ENCODE measurements at regions not wholly inside any gene's neighbourhood (a gene's known extent, or its start where the extent isn't known, plus 50 kb on each side); places are given as distances from the start of the nearest gene placed in this dataset.

- no peak for DNase-seq
- no peak for TF ChIP-seq CTCF (IDR thresholded peaks at IDR 0.05; ENCODE audit: partially characterized antibody, unreplicated experiment)
- Mint-ChIP-seq H3K4me3 (ENCODE audit: unreplicated experiment) (no peak overlapping the region), H3K27me3 (ENCODE audit: unreplicated experiment) (peaks cover 1% of the 10 kb centered on the region), H3K36me3 (ENCODE audit: unreplicated experiment) (peaks cover 6% of the 10 kb centered on the region), H3K4me1 (ENCODE audit: low read depth, unreplicated experiment) (peaks cover 6% of the 10 kb centered on the region), H3K9me3 (ENCODE audit: unreplicated experiment) (no peaks in the 10 kb centered on the region), H3K27ac (ENCODE audit: unreplicated experiment) (no peak overlapping the region)
Measured at GRCh38 chr12:64943686-64944085, 119.2 kb downstream of the TBC1D30 start.

DNA sequence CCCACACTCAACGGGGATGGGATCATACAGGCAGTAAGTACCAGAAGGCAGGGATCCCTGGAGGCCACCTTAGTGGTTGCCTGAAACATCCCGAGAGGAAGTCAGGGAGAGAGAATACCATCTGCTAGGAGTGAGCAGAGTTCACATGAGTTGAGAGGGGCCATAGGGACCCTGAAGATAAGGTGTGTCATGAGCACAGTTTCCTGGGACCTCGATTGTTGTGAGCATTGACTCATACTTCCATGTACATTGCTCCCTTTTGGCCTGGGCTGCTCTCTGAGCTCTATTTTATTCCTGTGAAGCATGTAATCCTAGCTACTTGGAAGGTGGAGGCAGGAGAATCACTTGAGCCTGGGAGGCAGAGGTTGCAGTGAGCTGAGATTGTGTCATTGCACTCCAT, 120.5 kb downstream of the TBC1D30 start:
- Mint-ChIP-seq H3K4me3 (ENCODE audit: unreplicated experiment) (peak overlapping the region; percentile 13), H3K9me3 (ENCODE audit: unreplicated experiment) (no peaks in the 10 kb centered on the region), H3K27me3 (ENCODE audit: unreplicated experiment) (peaks cover 1% of the 10 kb centered on the region), H3K4me1 (ENCODE audit: low read depth, unreplicated experiment) (peaks cover 6% of the 10 kb centered on the region), H3K36me3 (ENCODE audit: unreplicated experiment) (no peaks in the 10 kb centered on the region), H3K27ac (ENCODE audit: unreplicated experiment) (peak overlapping the region; percentile 50)
- peak; percentile 42 for DNase-seq
- no peak for TF ChIP-seq CTCF (IDR thresholded peaks at IDR 0.05; ENCODE audit: partially characterized antibody, unreplicated experiment)

- Mint-ChIP-seq H3K4me3 (ENCODE audit: unreplicated experiment) (no peak overlapping the region), H3K36me3 (ENCODE audit: unreplicated experiment) (no peaks in the 10 kb centered on the region), H3K27me3 (ENCODE audit: unreplicated experiment) (no peaks in the 10 kb centered on the region), H3K9me3 (ENCODE audit: unreplicated experiment) (no peaks in the 10 kb centered on the region), H3K4me1 (ENCODE audit: low read depth, unreplicated experiment) (peaks cover 6% of the 10 kb centered on the region), H3K27ac (ENCODE audit: unreplicated experiment) (no peak overlapping the region)
- TF ChIP-seq CTCF (IDR thresholded peaks at IDR 0.05; ENCODE audit: partially characterized antibody, unreplicated experiment): no peak
- DNase-seq: no peak
Measured at GRCh38 chr12:64946132-64946829, 121.8 kb downstream of the TBC1D30 start.

GRCh38 chr12:64950711-64951298, 126.4 kb downstream of the TBC1D30 start:
- TF ChIP-seq CTCF (IDR thresholded peaks at IDR 0.05; ENCODE audit: partially characterized antibody, unreplicated experiment): no peak
- Mint-ChIP-seq H3K9me3 (ENCODE audit: unreplicated experiment) (no peaks in the 10 kb centered on the region), H3K27me3 (ENCODE audit: unreplicated experiment) (no peaks in the 10 kb centered on the region), H3K27ac (ENCODE audit: unreplicated experiment) (no peak overlapping the region), H3K4me1 (ENCODE audit: low read depth, unreplicated experiment) (no peaks in the 10 kb centered on the region), H3K4me3 (ENCODE audit: unreplicated experiment) (no peak overlapping the region), H3K36me3 (ENCODE audit: unreplicated experiment) (no peaks in the 10 kb centered on the region)
- DNase-seq: no peak

DNA sequence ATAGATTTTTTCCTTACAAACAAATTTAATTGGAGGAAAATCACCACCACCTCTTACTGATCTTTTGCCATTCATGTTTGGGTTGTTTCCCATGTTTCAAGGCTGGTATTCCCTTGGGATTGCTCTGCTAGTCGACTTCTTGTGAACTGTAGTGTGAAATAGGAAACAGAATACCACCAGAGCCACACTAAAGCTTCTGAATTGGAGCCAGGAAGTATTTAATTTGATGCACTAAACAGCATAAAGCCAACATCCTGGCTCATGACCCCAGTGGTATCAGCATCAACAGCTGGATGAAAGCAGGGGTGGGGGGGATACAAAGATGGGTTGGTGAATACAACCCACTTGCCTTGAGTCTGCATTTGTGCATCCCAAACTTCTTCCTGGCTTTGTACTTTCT, 127.5 kb downstream of the TBC1D30 start:
- Mint-ChIP-seq H3K4me1 (ENCODE audit: low read depth, unreplicated experiment) (no peaks in the 10 kb centered on the region), H3K4me3 (ENCODE audit: unreplicated experiment) (no peak overlapping the region), H3K27me3 (ENCODE audit: unreplicated experiment) (no peaks in the 10 kb centered on the region), H3K27ac (ENCODE audit: unreplicated experiment) (no peak overlapping the region), H3K36me3 (ENCODE audit: unreplicated experiment) (no peaks in the 10 kb centered on the region), H3K9me3 (ENCODE audit: unreplicated experiment) (no peaks in the 10 kb centered on the region)
- no peak for TF ChIP-seq CTCF (IDR thresholded peaks at IDR 0.05; ENCODE audit: partially characterized antibody, unreplicated experiment)
- no peak for DNase-seq
